Neural cell (in vitro differentiated cells): ENCODE measurements at regions not wholly inside any gene's neighbourhood (a gene's known extent, or its start where the extent isn't known, plus 50 kb on each side); places are given as distances from the start of the nearest gene placed in this dataset.

Experiments used
- H2AFZ ChIP-seq: fragments of 200-600, 300-800 bp; sonication (generic), shearing (Covaris generic); 2 replicates; pipeline ENCODE4 v1.6.0; 2014; ENCODE audit warnings: low read depth, mild to moderate bottlenecking, antibody characterized with exemption, low read length, moderate library complexity
- H3F3A ChIP-seq: fragments of 200-600 bp; shearing (Covaris generic); 2 replicates; pipeline ENCODE4 v1.6.1; 2016; ENCODE audit warnings: mild to moderate bottlenecking, moderate library complexity, mixed read lengths, antibody characterized with exemption, low read length; ENCODE audit not compliant: insufficient read depth, poor library complexity, severe bottlenecking
- H3K27ac ChIP-seq: fragments of 200-600, 300-800 bp; sonication (generic), shearing (Covaris generic); 2 replicates; pipeline ENCODE4 v1.5.1; 2014; ENCODE audit warnings: mild to moderate bottlenecking, low read length, moderate library complexity
- H3K27me3 ChIP-seq: fragments of 300-800, 200-600 bp; sonication (generic), shearing (Covaris generic); 2 replicates; pipeline ENCODE4 v1.6.0; 2014; ENCODE audit warnings: mild to moderate bottlenecking, low read depth, low read length, moderate library complexity; ENCODE audit not compliant: insufficient read depth
- H3K36me3 ChIP-seq: fragments of 300-800, 200-600 bp; sonication (generic), shearing (Covaris generic); 2 replicates; pipeline ENCODE4 v1.5.1; 2014; ENCODE audit warnings: mild to moderate bottlenecking, antibody characterized with exemption, low read length, moderate library complexity; ENCODE audit not compliant: insufficient read depth
- H3K4me2 ChIP-seq: fragments of 300-800, 200-600 bp; sonication (generic), shearing (Covaris generic); 2 replicates; pipeline ENCODE4 v1.6.0; 2014; ENCODE audit warnings: mild to moderate bottlenecking, low read length
- H3K4me3 ChIP-seq: fragments of 300-800, 200-600 bp; sonication (generic), shearing (Covaris generic); 2 replicates; pipeline ENCODE4 v1.5.1; 2014; ENCODE audit warnings: mild to moderate bottlenecking, low read length, moderate library complexity
- H3K79me2 ChIP-seq: fragments of 200-600 bp; shearing (Covaris generic); replicated peaks from 2 replicates; pipeline ENCODE4 v1.6.0; 2014; ENCODE audit warnings: mild to moderate bottlenecking, low read length, moderate library complexity; ENCODE audit not compliant: insufficient read depth
- H3K9ac ChIP-seq: fragments of 300-800, 200-600 bp; sonication (generic), shearing (Covaris generic); 2 replicates; pipeline ENCODE4 v1.6.1; 2016; ENCODE audit warnings: mild to moderate bottlenecking, low read length, mixed read lengths
- H3K9me2 ChIP-seq: fragments of 200-600 bp; shearing (Covaris generic); 2 replicates; pipeline ENCODE4 v1.6.1; 2016; ENCODE audit warnings: mild to moderate bottlenecking, low read length, mixed read lengths; ENCODE audit not compliant: insufficient read depth
- H3K9me3 ChIP-seq: fragments of 200-600, 300-800 bp; sonication (generic), shearing (Covaris generic); 2 replicates; pipeline ENCODE4 v1.6.1; 2016; ENCODE audit warnings: mild to moderate bottlenecking, mixed run types, low read length, moderate library complexity, mixed read lengths
- H4K20me1 ChIP-seq: fragments of 200-600 bp; shearing (Covaris generic); 2 replicates; pipeline ENCODE4 v1.6.1; 2016; ENCODE audit warnings: mild to moderate bottlenecking, mixed run types; ENCODE audit not compliant: insufficient read depth
- EP300 ChIP-seq: fragments of 450-650 bp; conservative IDR thresholded peaks from 2 replicates; pipeline ENCODE4 v1.6.1; 2014; ENCODE audit warnings: antibody characterized with exemption, mild to moderate bottlenecking, moderate library complexity; ENCODE audit not compliant: poor library complexity, severe bottlenecking
- EZH2 ChIP-seq: fragments of 200-600, 300-800 bp; shearing (Covaris generic), sonication (generic); IDR thresholded peaks from 2 replicates; pipeline ENCODE4 v1.6.1; 2014; ENCODE audit warnings: antibody characterized with exemption, low read length, borderline replicate concordance, mild to moderate bottlenecking; ENCODE audit not compliant: insufficient read depth, poor library complexity, severe bottlenecking
- MXI1 ChIP-seq: fragments of 450-650 bp; conservative IDR thresholded peaks from 2 replicates; pipeline ENCODE4 v1.6.1; 2014; ENCODE audit warnings: antibody characterized with exemption, mild to moderate bottlenecking; ENCODE audit not compliant: poor library complexity, severe bottlenecking
- POLR2AphosphoS5 ChIP-seq: IDR thresholded peaks from 2 replicates; pipeline ENCODE4 v1.6.1; 2012
- RAD21 ChIP-seq: fragments of 450-650 bp; conservative IDR thresholded peaks from 2 replicates; pipeline ENCODE4 v1.6.1; 2014; ENCODE audit warnings: antibody characterized with exemption, mild to moderate bottlenecking, moderate library complexity
- REST ChIP-seq: IDR thresholded peaks from 2 replicates; pipeline ENCODE4 v1.6.1; 2012; ENCODE audit warnings: borderline replicate concordance
- SMC3 ChIP-seq: fragments of 450-650 bp; conservative IDR thresholded peaks from 2 replicates; pipeline ENCODE4 v1.6.1; 2014; ENCODE audit warnings: antibody characterized with exemption, mild to moderate bottlenecking, moderate library complexity; ENCODE audit not compliant: poor library complexity
- TAF1 ChIP-seq: IDR thresholded peaks from 2 replicates; pipeline ENCODE4 v1.6.1; 2012; ENCODE audit warnings: low read depth
- TF ChIP-seq, protein P1 (sequence below): fragments of 450-650 bp; IDR thresholded peaks from 2 replicates; pipeline ENCODE4 v1.5.1; 2014; ENCODE audit warnings: antibody characterized with exemption, mild to moderate bottlenecking, moderate library complexity; ENCODE audit not compliant: poor library complexity, severe bottlenecking

DNA sequence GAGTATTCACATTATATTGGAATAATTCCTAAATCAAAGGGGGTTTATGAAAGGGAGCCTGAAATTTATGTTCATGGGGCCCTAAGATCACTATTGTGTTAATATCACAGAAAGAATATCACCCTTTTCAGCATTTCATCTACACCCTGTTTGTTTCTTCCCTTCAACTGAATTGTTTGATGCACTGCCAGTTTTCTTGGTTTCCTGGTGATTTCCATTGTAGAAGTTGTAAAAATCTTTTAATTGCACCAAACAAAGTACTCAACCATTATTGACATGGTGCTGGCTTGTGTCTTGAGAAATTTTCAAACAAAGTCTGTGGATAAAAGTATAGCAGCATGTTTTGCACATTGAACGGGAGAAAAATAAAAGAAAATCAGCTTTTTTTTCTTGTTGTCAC lies 154.8 kb upstream of the PRKD1 start:
- no peaks in the 10 kb centered on the region for H3F3A ChIP-seq
- no peaks in the 10 kb centered on the region for H3K79me2 ChIP-seq
- H4K20me1 ChIP-seq, result no peaks in the 10 kb centered on the region
- no peak overlapping the region for H3K4me2 ChIP-seq
- no peak overlapping the region for H2AFZ ChIP-seq
- no peak overlapping the region for H3K27ac ChIP-seq
- H3K9ac ChIP-seq, result no peak overlapping the region
- no peak for TF ChIP-seq TAF1
- H3K4me3 ChIP-seq, result no peak overlapping the region
- no peaks in the 10 kb centered on the region for H3K27me3 ChIP-seq
- H3K9me3 ChIP-seq, result no peaks in the 10 kb centered on the region
- no peaks in the 10 kb centered on the region for H3K9me2 ChIP-seq
- no peaks in the 10 kb centered on the region for H3K36me3 ChIP-seq

- Histone ChIP-seq H3K9me3 (no peaks in the 10 kb centered on the region), H4K20me1 (no peaks in the 10 kb centered on the region), H3K9me2 (no peaks in the 10 kb centered on the region), H3K9ac (no peak overlapping the region), H3F3A (no peaks in the 10 kb centered on the region), H3K4me2 (no peak overlapping the region), H3K27ac (no peak overlapping the region), H3K36me3 (no peaks in the 10 kb centered on the region), H3K79me2 (no peaks in the 10 kb centered on the region), H3K27me3 (no peaks in the 10 kb centered on the region), H3K4me3 (no peak overlapping the region), H2AFZ (no peak overlapping the region)
- TF ChIP-seq RAD21, result no peak
- no peak for TF ChIP-seq EZH2
- no peak for TF ChIP-seq POLR2AphosphoS5
- TF ChIP-seq, protein P1, sequence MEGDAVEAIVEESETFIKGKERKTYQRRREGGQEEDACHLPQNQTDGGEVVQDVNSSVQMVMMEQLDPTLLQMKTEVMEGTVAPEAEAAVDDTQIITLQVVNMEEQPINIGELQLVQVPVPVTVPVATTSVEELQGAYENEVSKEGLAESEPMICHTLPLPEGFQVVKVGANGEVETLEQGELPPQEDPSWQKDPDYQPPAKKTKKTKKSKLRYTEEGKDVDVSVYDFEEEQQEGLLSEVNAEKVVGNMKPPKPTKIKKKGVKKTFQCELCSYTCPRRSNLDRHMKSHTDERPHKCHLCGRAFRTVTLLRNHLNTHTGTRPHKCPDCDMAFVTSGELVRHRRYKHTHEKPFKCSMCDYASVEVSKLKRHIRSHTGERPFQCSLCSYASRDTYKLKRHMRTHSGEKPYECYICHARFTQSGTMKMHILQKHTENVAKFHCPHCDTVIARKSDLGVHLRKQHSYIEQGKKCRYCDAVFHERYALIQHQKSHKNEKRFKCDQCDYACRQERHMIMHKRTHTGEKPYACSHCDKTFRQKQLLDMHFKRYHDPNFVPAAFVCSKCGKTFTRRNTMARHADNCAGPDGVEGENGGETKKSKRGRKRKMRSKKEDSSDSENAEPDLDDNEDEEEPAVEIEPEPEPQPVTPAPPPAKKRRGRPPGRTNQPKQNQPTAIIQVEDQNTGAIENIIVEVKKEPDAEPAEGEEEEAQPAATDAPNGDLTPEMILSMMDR, result no peak
- TF ChIP-seq MXI1, result no peak
- no peak for TF ChIP-seq TAF1
- TF ChIP-seq SMC3, result no peak
- TF ChIP-seq EP300, result no peak
- TF ChIP-seq REST, result no peak
These were observed 157.2 kb upstream of the PRKD1 start for GRCh38 chr14:30084811-30085210.

- no peak overlapping the region for H3K4me2 ChIP-seq
- no peak overlapping the region for H3K27ac ChIP-seq
- H3K27me3 ChIP-seq, result no peaks in the 10 kb centered on the region
- no peaks in the 10 kb centered on the region for H3K9me2 ChIP-seq
- no peaks in the 10 kb centered on the region for H3K9me3 ChIP-seq
- H3K4me3 ChIP-seq, result no peak overlapping the region
- H3K9ac ChIP-seq, result no peak overlapping the region
- H3F3A ChIP-seq, result no peaks in the 10 kb centered on the region
- TF ChIP-seq MXI1 (no peak), TAF1 (no peak), POLR2AphosphoS5 (no peak), RAD21 (no peak), SMC3 (no peak), EP300 (no peak), EZH2 (no peak), REST (no peak)
- TF ChIP-seq, protein P1, result no peak
- H4K20me1 ChIP-seq, result no peaks in the 10 kb centered on the region
- H2AFZ ChIP-seq, result no peak overlapping the region
- no peaks in the 10 kb centered on the region for H3K79me2 ChIP-seq
- H3K36me3 ChIP-seq, result no peaks in the 10 kb centered on the region
These were observed 158.3 kb upstream of the PRKD1 start for GRCh38 chr14:30085943-30086342.
